HL-60 (cell line): ENCODE measurements at regions not wholly inside any gene's neighbourhood (a gene's known extent, or its start where the extent isn't known, plus 50 kb on each side); places are given as distances from the start of the nearest gene placed in this dataset.

Source experiments
- CTCF ChIP-seq: IDR thresholded peaks from one replicate; pipeline ENCODE4 v1.5.1; 2011; ENCODE audit warnings: low read length, control low read depth, inconsistent platforms; ENCODE audit not compliant: insufficient read depth
- GABPA ChIP-seq: IDR thresholded peaks from 2 replicates; pipeline ENCODE4 v1.6.1; 2012; ENCODE audit warnings: low read depth
- POLR2AphosphoS5 ChIP-seq: IDR thresholded peaks from 2 replicates; pipeline ENCODE4 v1.6.1; 2012; ENCODE audit warnings: low read depth
- REST ChIP-seq: IDR thresholded peaks from 2 replicates; pipeline ENCODE4 v1.6.1; 2012; ENCODE audit warnings: low read depth; ENCODE audit not compliant: insufficient replicate concordance

GRCh38 chr7:80078886-80079285, 55.7 kb upstream of the GNAI1 start:
- TF ChIP-seq CTCF (no peak), POLR2AphosphoS5 (no peak), GABPA (no peak), REST (no peak)
